ENCODE measurements at regions not wholly inside any gene's neighbourhood (a gene's known extent, or its start where the extent isn't known, plus 50 kb on each side); places are given as distances from the start of the nearest gene placed in this dataset.

GRCh38 chr20:41811456-41811855 lies 193.3 kb upstream of the CHD6 start:
- no peak for DNase-seq (ENCODE audit: low read depth, low spot score)
- Mint-ChIP-seq H3K4me1 (no peaks in the 10 kb centered on the region), H3K27me3 (ENCODE audit: low read depth) (peaks cover 3% of the 10 kb centered on the region), H3K27ac (ENCODE audit: unreplicated experiment) (no peak overlapping the region), H3K9me3 (peaks cover 11% of the 10 kb centered on the region), H3K36me3 (ENCODE audit: low read depth) (no peaks in the 10 kb centered on the region), H3K4me3 (no peak overlapping the region)
- no peak for TF ChIP-seq CTCF (conservative IDR thresholded peaks at IDR 0.05)

GRCh38 chr20:41800040-41800439 lies 181.9 kb upstream of the CHD6 start:
- no peak overlapping the region for H3K4me3 Mint-ChIP-seq
- no peaks in the 10 kb centered on the region for H3K36me3 Mint-ChIP-seq (ENCODE audit: low read depth)
- no peak for TF ChIP-seq CTCF (conservative IDR thresholded peaks at IDR 0.05)
- DNase-seq (ENCODE audit: low read depth, low spot score): no peak
- no peak overlapping the region for H3K27ac Mint-ChIP-seq (ENCODE audit: unreplicated experiment)
- no peaks in the 10 kb centered on the region for H3K4me1 Mint-ChIP-seq
- H3K9me3 Mint-ChIP-seq: no peaks in the 10 kb centered on the region
- peaks cover 16% of the 10 kb centered on the region for H3K27me3 Mint-ChIP-seq (ENCODE audit: low read depth)

GRCh38 chr20:41798930-41799502 lies 180.8 kb upstream of the CHD6 start:
- H3K4me1 Mint-ChIP-seq: no peaks in the 10 kb centered on the region
- H3K4me3 Mint-ChIP-seq: no peak overlapping the region
- TF ChIP-seq CTCF (conservative IDR thresholded peaks at IDR 0.05): no peak
- H3K27me3 Mint-ChIP-seq (ENCODE audit: low read depth): peaks cover 16% of the 10 kb centered on the region
- no peaks in the 10 kb centered on the region for H3K36me3 Mint-ChIP-seq (ENCODE audit: low read depth)
- no peak overlapping the region for H3K27ac Mint-ChIP-seq (ENCODE audit: unreplicated experiment)
- DNase-seq (ENCODE audit: low read depth, low spot score): no peak
- H3K9me3 Mint-ChIP-seq: no peaks in the 10 kb centered on the region

GRCh38 chr20:41786158-41786557 lies 168.0 kb upstream of the CHD6 start:
- Mint-ChIP-seq H3K4me3 (no peak overlapping the region), H3K27me3 (ENCODE audit: low read depth) (no peaks in the 10 kb centered on the region), H3K36me3 (ENCODE audit: low read depth) (no peaks in the 10 kb centered on the region), H3K9me3 (peaks cover 2% of the 10 kb centered on the region), H3K4me1 (no peaks in the 10 kb centered on the region), H3K27ac (ENCODE audit: unreplicated experiment) (no peak overlapping the region)
- no peak for DNase-seq (ENCODE audit: low read depth, low spot score)
- no peak for TF ChIP-seq CTCF (conservative IDR thresholded peaks at IDR 0.05)

- Mint-ChIP-seq H3K9me3 (peaks cover 2% of the 10 kb centered on the region), H3K4me1 (no peaks in the 10 kb centered on the region), H3K4me3 (no peak overlapping the region), H3K27ac (ENCODE audit: unreplicated experiment) (no peak overlapping the region), H3K27me3 (ENCODE audit: low read depth) (no peaks in the 10 kb centered on the region), H3K36me3 (ENCODE audit: low read depth) (no peaks in the 10 kb centered on the region)
- no peak for TF ChIP-seq CTCF (conservative IDR thresholded peaks at IDR 0.05)
- no peak for DNase-seq (ENCODE audit: low read depth, low spot score)
These were observed 166.2 kb upstream of the CHD6 start for GRCh38 chr20:41784209-41784958.
